ENCODE measurements at regions not wholly inside any gene's neighbourhood (a gene's known extent, or its start where the extent isn't known, plus 50 kb on each side); places are given as distances from the start of the nearest gene placed in this dataset.
"Not testable (repeated sequence)": the region's sequence is repeated elsewhere in the genome, so short reads cannot be mapped to it uniquely, and the experiment has no call there.

DNA sequence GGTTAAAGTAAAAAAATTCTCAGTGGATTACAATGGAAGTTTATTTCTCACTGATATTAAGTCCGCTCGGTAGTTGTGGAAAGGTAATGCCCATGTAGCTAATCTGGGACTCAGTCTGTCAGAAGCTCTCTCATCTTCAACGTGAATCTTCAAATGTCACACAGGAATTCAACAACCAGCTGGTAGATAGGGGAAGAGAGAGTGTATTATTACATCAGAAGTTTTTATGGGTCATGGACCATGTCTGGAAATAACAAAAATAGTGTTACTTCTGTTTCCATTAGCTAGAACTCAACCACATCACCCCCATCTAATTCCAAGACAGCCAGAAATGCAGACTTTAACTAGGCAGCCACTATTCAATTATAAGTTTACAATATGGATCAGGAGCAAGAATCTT is 506.1 kb upstream of the HTR2C start:
- Histone ChIP-seq H3K9me3 (ENCODE audit: control insufficient read depth, insufficient read depth, low read length) (no peaks in the 10 kb centered on the region), H3K36me3 (ENCODE audit: control insufficient read depth, insufficient read depth, low read length) (no peaks in the 10 kb centered on the region), H3K4me1 (ENCODE audit: control insufficient read depth, insufficient read depth, low read length) (peaks cover 8% of the 10 kb centered on the region), H3K4me3 (ENCODE audit: low read depth, low read length) (no peak overlapping the region), H3K9ac (ENCODE audit: low read depth, low read length) (no peak overlapping the region), H3K27me3 (ENCODE audit: control insufficient read depth, insufficient read depth, low read length) (no peaks in the 10 kb centered on the region)

DNA sequence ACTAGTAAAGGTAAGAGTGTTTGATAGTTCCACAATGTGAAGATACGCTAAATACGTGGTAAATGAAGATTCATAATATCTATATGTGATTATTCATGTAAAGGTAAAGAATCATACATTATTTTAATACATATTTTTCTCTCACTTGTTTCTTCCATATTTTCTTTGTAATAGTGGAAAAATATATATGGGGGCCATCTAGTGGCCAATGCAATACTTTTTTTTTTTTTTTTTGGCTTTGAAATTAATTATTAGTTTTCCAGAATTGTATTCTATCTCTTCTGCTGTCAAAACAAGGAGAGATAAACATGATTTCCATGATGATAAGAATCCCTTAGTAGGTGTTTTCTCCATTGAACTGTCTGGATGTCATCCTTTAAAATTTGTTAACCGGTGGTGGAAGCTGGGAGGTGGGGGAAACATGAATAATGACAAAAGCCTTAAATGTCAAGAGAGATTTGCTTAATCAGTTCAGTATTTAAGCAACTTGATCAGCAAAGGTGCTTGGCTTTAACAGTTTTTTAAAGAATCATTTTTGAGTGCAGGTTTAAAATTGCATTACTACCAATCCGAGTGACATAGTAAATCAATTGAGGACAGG is 508.7 kb upstream of the HTR2C start:
- H3K36me3 ChIP-seq (ENCODE audit: control insufficient read depth, insufficient read depth, low read length): no peaks in the 10 kb centered on the region
- no peak overlapping the region for H3K9ac ChIP-seq (ENCODE audit: low read depth, low read length)
- no peaks in the 10 kb centered on the region for H3K9me3 ChIP-seq (ENCODE audit: control insufficient read depth, insufficient read depth, low read length)
- H3K4me3 ChIP-seq (ENCODE audit: low read depth, low read length): no peak overlapping the region
- peaks cover 12% of the 10 kb centered on the region for H3K4me1 ChIP-seq (ENCODE audit: control insufficient read depth, insufficient read depth, low read length)
- no peaks in the 10 kb centered on the region for H3K27me3 ChIP-seq (ENCODE audit: control insufficient read depth, insufficient read depth, low read length)

DNA sequence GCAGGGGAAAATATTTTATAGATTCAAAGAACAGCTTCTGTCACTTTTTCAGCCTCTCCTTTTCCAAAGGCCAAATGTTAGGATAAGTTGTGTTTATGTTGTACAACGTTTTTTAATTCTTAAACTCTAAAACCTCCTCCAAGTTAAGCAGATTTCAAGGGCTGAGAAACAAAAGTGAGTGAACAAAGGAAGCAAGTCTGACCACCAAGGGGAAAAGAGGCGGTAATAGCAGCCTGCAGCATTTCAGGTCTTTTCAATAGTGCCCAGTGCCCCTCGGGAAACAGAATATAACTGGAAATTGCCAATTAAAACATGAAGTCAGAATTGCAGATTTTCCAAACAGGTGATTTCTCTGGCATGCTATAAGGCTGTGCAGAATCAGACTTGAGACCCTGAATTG is 510.0 kb upstream of the HTR2C start:
- no peak overlapping the region for H3K4me3 ChIP-seq (ENCODE audit: low read depth, low read length)
- H3K27me3 ChIP-seq (ENCODE audit: control insufficient read depth, insufficient read depth, low read length): no peaks in the 10 kb centered on the region
- H3K4me1 ChIP-seq (ENCODE audit: control insufficient read depth, insufficient read depth, low read length): peaks cover 14% of the 10 kb centered on the region
- no peak overlapping the region for H3K9ac ChIP-seq (ENCODE audit: low read depth, low read length)
- H3K9me3 ChIP-seq (ENCODE audit: control insufficient read depth, insufficient read depth, low read length): no peaks in the 10 kb centered on the region
- H3K36me3 ChIP-seq (ENCODE audit: control insufficient read depth, insufficient read depth, low read length): no peaks in the 10 kb centered on the region

DNA sequence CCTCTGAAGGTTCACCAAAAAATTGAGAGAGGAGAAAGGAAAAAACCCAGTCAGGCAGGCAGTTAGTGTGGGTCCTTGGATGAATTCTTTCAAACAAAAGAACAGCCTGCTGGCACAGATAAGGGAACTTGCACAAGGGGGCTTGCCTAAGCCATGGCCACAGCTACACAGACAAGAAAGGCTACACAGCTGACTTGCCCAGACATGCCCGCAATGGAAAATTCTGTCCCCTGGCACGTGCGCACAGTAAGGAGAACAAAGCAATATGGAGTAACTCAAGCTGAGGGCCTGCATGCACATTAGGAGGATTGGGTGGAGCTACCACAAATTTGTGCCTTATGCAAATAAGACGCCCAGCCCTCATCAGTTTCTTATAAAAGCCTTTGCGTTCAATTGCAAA is 512.5 kb upstream of the HTR2C start:
- Histone ChIP-seq H3K9ac (ENCODE audit: low read depth, low read length) (no peak overlapping the region), H3K27me3 (ENCODE audit: control insufficient read depth, insufficient read depth, low read length) (no peaks in the 10 kb centered on the region), H3K4me3 (ENCODE audit: low read depth, low read length) (no peak overlapping the region), H3K36me3 (ENCODE audit: control insufficient read depth, insufficient read depth, low read length) (no peaks in the 10 kb centered on the region), H3K4me1 (ENCODE audit: control insufficient read depth, insufficient read depth, low read length) (peaks cover 14% of the 10 kb centered on the region), H3K9me3 (ENCODE audit: control insufficient read depth, insufficient read depth, low read length) (no peaks in the 10 kb centered on the region)

- H3K9ac ChIP-seq (ENCODE audit: low read depth, low read length): no peak overlapping the region
- no peak overlapping the region for H3K4me3 ChIP-seq (ENCODE audit: low read depth, low read length)
- no peaks in the 10 kb centered on the region for H3K9me3 ChIP-seq (ENCODE audit: control insufficient read depth, insufficient read depth, low read length)
- H3K36me3 ChIP-seq (ENCODE audit: control insufficient read depth, insufficient read depth, low read length): no peaks in the 10 kb centered on the region
- no peaks in the 10 kb centered on the region for H3K27me3 ChIP-seq (ENCODE audit: control insufficient read depth, insufficient read depth, low read length)
- H3K4me1 ChIP-seq (ENCODE audit: control insufficient read depth, insufficient read depth, low read length): peaks cover 5% of the 10 kb centered on the region
Measured at GRCh38 chrX:114065577-114066223, 518.2 kb upstream of the HTR2C start.

GRCh38 chrX:114061226-114061625 is 522.7 kb upstream of the HTR2C start:
- H3K4me1 ChIP-seq (ENCODE audit: control insufficient read depth, insufficient read depth, low read length): peaks cover 6% of the 10 kb centered on the region
- no peak overlapping the region for H3K9ac ChIP-seq (ENCODE audit: low read depth, low read length)
- no peaks in the 10 kb centered on the region for H3K36me3 ChIP-seq (ENCODE audit: control insufficient read depth, insufficient read depth, low read length)
- no peak overlapping the region for H3K4me3 ChIP-seq (ENCODE audit: low read depth, low read length)
- H3K9me3 ChIP-seq (ENCODE audit: control insufficient read depth, insufficient read depth, low read length): no peaks in the 10 kb centered on the region
- no peaks in the 10 kb centered on the region for H3K27me3 ChIP-seq (ENCODE audit: control insufficient read depth, insufficient read depth, low read length)

DNA sequence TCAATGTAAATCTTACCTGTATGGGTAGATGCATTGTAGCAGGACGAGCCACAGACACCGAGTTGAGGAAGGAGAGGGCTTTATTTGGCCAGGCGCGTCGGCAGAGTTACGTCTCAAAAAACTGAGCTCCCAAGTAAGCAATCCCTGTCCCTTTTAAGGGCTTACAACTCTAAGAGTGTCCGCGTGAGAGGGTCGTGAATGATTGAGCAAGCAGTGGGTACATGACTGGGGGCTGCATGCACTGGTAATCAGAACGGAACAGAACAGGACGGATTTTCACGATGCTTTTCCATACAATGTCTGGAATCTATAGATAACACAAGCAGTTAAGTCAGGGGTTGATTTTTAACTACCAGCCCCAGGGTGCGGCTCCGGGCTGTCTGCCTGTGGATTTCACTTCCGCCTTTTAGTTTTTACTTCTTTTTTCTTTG is 524.9 kb upstream of the HTR2C start:
- Histone ChIP-seq H3K9ac (ENCODE audit: low read depth, low read length) (no peak overlapping the region), H3K36me3 (ENCODE audit: control insufficient read depth, insufficient read depth, low read length) (no peaks in the 10 kb centered on the region), H3K9me3 (ENCODE audit: control insufficient read depth, insufficient read depth, low read length) (no peaks in the 10 kb centered on the region)

GRCh38 chrX:114057422-114057821 is 526.5 kb upstream of the HTR2C start:
- H3K9ac ChIP-seq (ENCODE audit: low read depth, low read length); H3K27me3 ChIP-seq (ENCODE audit: control insufficient read depth, insufficient read depth, low read length); H3K4me3 ChIP-seq (ENCODE audit: low read depth, low read length); H3K4me1 ChIP-seq (ENCODE audit: control insufficient read depth, insufficient read depth, low read length); H3K9me3 ChIP-seq (ENCODE audit: control insufficient read depth, insufficient read depth, low read length); H3K36me3 ChIP-seq (ENCODE audit: control insufficient read depth, insufficient read depth, low read length): not testable (repeated sequence)

More for the DNA sequence above, 524.9 kb upstream of the HTR2C start:
- Histone ChIP-seq H3K4me3 (ENCODE audit: low read depth, low read length) (no peak overlapping the region), H3K27me3 (ENCODE audit: control insufficient read depth, insufficient read depth, low read length) (no peaks in the 10 kb centered on the region), H3K4me1 (ENCODE audit: control insufficient read depth, insufficient read depth, low read length) (peaks cover 6% of the 10 kb centered on the region)

- Histone ChIP-seq H3K27me3 (ENCODE audit: control insufficient read depth, insufficient read depth, low read length) (no peaks in the 10 kb centered on the region), H3K9ac (ENCODE audit: low read depth, low read length) (no peak overlapping the region), H3K4me1 (ENCODE audit: control insufficient read depth, insufficient read depth, low read length) (peaks cover 19% of the 10 kb centered on the region), H3K9me3 (ENCODE audit: control insufficient read depth, insufficient read depth, low read length) (no peaks in the 10 kb centered on the region), H3K4me3 (ENCODE audit: low read depth, low read length) (no peak overlapping the region), H3K36me3 (ENCODE audit: control insufficient read depth, insufficient read depth, low read length) (peaks cover 7% of the 10 kb centered on the region)
Measured at GRCh38 chrX:114051667-114052315, 532.1 kb upstream of the HTR2C start.

- no peaks in the 10 kb centered on the region for H3K9me3 ChIP-seq (ENCODE audit: control insufficient read depth, insufficient read depth, low read length)
- peaks cover 11% of the 10 kb centered on the region for H3K36me3 ChIP-seq (ENCODE audit: control insufficient read depth, insufficient read depth, low read length)
- no peak overlapping the region for H3K4me3 ChIP-seq (ENCODE audit: low read depth, low read length)
- H3K9ac ChIP-seq (ENCODE audit: low read depth, low read length): no peak overlapping the region
- H3K4me1 ChIP-seq (ENCODE audit: control insufficient read depth, insufficient read depth, low read length): peaks cover 19% of the 10 kb centered on the region
- H3K27me3 ChIP-seq (ENCODE audit: control insufficient read depth, insufficient read depth, low read length): no peaks in the 10 kb centered on the region
Measured at GRCh38 chrX:114050075-114050796, 533.6 kb upstream of the HTR2C start.

GRCh38 chrX:114049063-114049462 is 534.8 kb upstream of the HTR2C start:
- H3K9me3 ChIP-seq (ENCODE audit: control insufficient read depth, insufficient read depth, low read length): no peaks in the 10 kb centered on the region
- H3K4me1 ChIP-seq (ENCODE audit: control insufficient read depth, insufficient read depth, low read length): peaks cover 19% of the 10 kb centered on the region
- peaks cover 13% of the 10 kb centered on the region for H3K36me3 ChIP-seq (ENCODE audit: control insufficient read depth, insufficient read depth, low read length)
- H3K9ac ChIP-seq (ENCODE audit: low read depth, low read length): no peak overlapping the region
- H3K27me3 ChIP-seq (ENCODE audit: control insufficient read depth, insufficient read depth, low read length): no peaks in the 10 kb centered on the region
- peak overlapping the region; percentile 19 for H3K4me3 ChIP-seq (ENCODE audit: low read depth, low read length)

Data from iPS-15b (cell line).